Aorta (tissue), 5 donors: ENCODE measurements at regions not wholly inside any gene's neighbourhood (a gene's known extent, or its start where the extent isn't known, plus 50 kb on each side); places are given as distances from the start of the nearest gene placed in this dataset.
A peak's percentile ranks its signal among the peaks of the same experiment; 100 is the strongest.
"Not testable (repeated sequence)": the region's sequence is repeated elsewhere in the genome, so short reads cannot be mapped to it uniquely, and the experiment has no call there.

Experiments used
- ATAC-seq: fragments of 200-7000 bp; cut with Tn5 transposase; one replicate; pipeline ENCODE4 v1.9.1; 2022; ENCODE audit warnings: moderate library complexity; ENCODE audit not compliant: low FRiP score
- DNase-seq, 2 donors: peaks; one replicate each; pipeline ENCODE4 v3.0.0-alpha.2; 2020
- H3K27ac ChIP-seq, 2 donors: one replicate each; pipeline ENCODE4 v1.5.1; 2013; ENCODE audit warnings: low read length in 2 of 2, mild to moderate bottlenecking in 2 of 2, moderate library complexity in 2 of 2, control low read depth in 1 of 2, inconsistent platforms in 1 of 2, low read depth in 1 of 2
- H3K27me3 ChIP-seq, 2 donors: one replicate each; pipeline ENCODE4 v1.6.1; 2013; ENCODE audit warnings: control low read depth in 1 of 2, low read length in 1 of 2, mild to moderate bottlenecking in 1 of 2, moderate library complexity in 1 of 2; ENCODE audit not compliant: insufficient read depth in 2 of 2, control insufficient read depth in 1 of 2
- H3K36me3 ChIP-seq, 2 donors: one replicate each; pipeline ENCODE4 v1.6.1; 2013; ENCODE audit warnings: control low read depth in 1 of 2, low read length in 1 of 2, mild to moderate bottlenecking in 1 of 2; ENCODE audit not compliant: insufficient read depth in 2 of 2, control insufficient read depth in 1 of 2
- H3K4me1 ChIP-seq, 2 donors: one replicate each; pipeline ENCODE4 v1.6.1; 2013; ENCODE audit warnings: low read length in 2 of 2, control low read depth in 1 of 2, mild to moderate bottlenecking in 1 of 2, moderate library complexity in 1 of 2; ENCODE audit not compliant: insufficient read depth in 2 of 2, control insufficient read depth in 1 of 2
- H3K4me3 ChIP-seq, 2 donors: one replicate each; pipeline ENCODE4 v1.5.1; 2013; ENCODE audit warnings: low read length in 2 of 2, control low read depth in 1 of 2, mild to moderate bottlenecking in 1 of 2
- H3K9me3 ChIP-seq: one replicate; pipeline ENCODE4 v1.6.1; 2013; ENCODE audit warnings: mild to moderate bottlenecking, low read length; ENCODE audit not compliant: control insufficient read depth
- WGBS, 2 donors: extraction: QIAGEN DNeasy Blood & Tissue Kit; methylation state at CpG; one replicate each; pipeline ENCODE4 v1.1.7; 2013; 5-methylcytosine and 5-hydroxymethylcytosine counted together
- intact Hi-C, 2 donors: fragments of 100-400 bp; cut with DNase I; formaldehyde crosslinking; loops; one replicate each; pipeline versions ENCODE4 v1.14.2 to v1.15.0; 2022
- donor health status: healthy with polysubstance abuse.
- donor health status: Bipolar disorder and iron deficiency.
- donor health status: DM: no; HTN: no; CAD: no.
- donor health status: DM: no; HTN: no; CAD: no.
- donor health status: DM: yes; HTN: yes; CAD: no.

DNA sequence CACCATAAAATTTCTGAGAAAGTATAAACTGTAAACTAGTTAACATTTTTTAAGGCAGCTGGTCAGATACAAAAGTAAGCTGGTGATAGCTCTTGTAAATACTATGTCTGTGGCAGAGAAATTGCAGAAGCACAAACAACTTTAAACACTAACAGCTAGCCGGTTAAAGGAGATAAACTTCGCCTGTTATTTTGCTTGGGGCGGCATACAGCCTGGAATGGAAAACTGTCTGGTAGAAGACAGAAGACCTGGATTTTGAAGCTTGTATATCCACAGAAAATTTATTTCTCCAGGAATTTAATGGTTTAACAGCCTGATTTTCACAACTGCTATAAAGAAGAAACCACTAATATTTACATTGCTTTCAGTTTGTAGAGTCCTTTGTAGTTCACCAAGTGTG lies 65.3 kb upstream of the FIBIN start:
- Histone ChIP-seq H3K27me3 (no peaks in the 10 kb centered on the region), H3K4me1 (peaks cover 0 to 2% of the 10 kb centered on the region in 2 donors), H3K4me3 (no peak overlapping the region), H3K9me3 (no peaks in the 10 kb centered on the region), H3K36me3 (no peaks in the 10 kb centered on the region), H3K27ac (no peak overlapping the region)
- ATAC-seq = no peak
- DNase-seq = no peak
- intact Hi-C loops = no loop called here
- WGBS, 2 donors = 47 to 48% methylated on average over 3 of the region's 3 CpGs

- intact Hi-C loops = no loop called here
- Histone ChIP-seq H3K27ac (no peak overlapping the region), H3K4me1 (peaks cover 0 to 2% of the 10 kb centered on the region in 2 donors), H3K4me3 (no peak overlapping the region), H3K9me3 (no peaks in the 10 kb centered on the region), H3K27me3 (no peaks in the 10 kb centered on the region), H3K36me3 (no peaks in the 10 kb centered on the region)
- no peak for DNase-seq
- 68 to 94% methylated on average over 3 of the region's 3 CpGs for WGBS, 2 donors
- ATAC-seq = no peak
Measured at GRCh38 chr11:26929806-26930517, 64.0 kb upstream of the FIBIN start.

- no peaks in the 10 kb centered on the region for H3K27me3 ChIP-seq
- peaks cover 0 to 2% of the 10 kb centered on the region in 2 donors for H3K4me1 ChIP-seq
- ATAC-seq (no peak), DNase-seq (no peak)
- H3K27ac ChIP-seq = no peak overlapping the region
- WGBS, 2 donors = 46 to 96% methylated on average over 1 of the region's 1 CpG
- H3K4me3 ChIP-seq = no peak overlapping the region
- no peaks in the 10 kb centered on the region for H3K9me3 ChIP-seq
- H3K36me3 ChIP-seq = no peaks in the 10 kb centered on the region
- intact Hi-C loops = no loop called here
Measured at GRCh38 chr11:26930518-26931247, 63.2 kb upstream of the FIBIN start.

DNA sequence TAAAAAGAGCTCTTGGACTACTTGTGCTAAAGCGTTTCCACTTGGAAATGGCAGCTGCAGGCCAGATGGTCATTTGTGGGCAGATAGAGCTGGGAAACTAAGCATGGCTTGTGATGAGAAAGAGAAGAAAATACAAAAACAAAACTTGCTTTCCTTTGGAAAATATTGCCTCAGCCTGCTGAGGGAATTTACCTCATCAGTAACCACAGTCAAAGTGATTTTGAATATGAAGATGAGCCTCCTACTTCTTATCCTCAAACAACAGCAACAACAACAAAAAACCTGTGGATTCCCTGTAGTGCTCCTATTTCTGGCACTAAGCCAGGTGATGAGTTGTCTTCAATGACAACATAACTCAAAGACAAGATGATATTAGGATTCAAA lies 62.7 kb upstream of the FIBIN start:
- no peak overlapping the region for H3K4me3 ChIP-seq
- ATAC-seq (no peak), DNase-seq (no peak)
- intact Hi-C loops = no loop called here
- WGBS, 2 donors = 55 to 57% methylated on average over 1 of the region's 1 CpG
- H3K36me3 ChIP-seq = no peaks in the 10 kb centered on the region
- H3K4me1 ChIP-seq = peaks cover 0 to 2% of the 10 kb centered on the region in 2 donors
- no peak overlapping the region for H3K27ac ChIP-seq
- no peaks in the 10 kb centered on the region for H3K9me3 ChIP-seq
- no peaks in the 10 kb centered on the region for H3K27me3 ChIP-seq

- Histone ChIP-seq H3K36me3 (no peaks in the 10 kb centered on the region), H3K27ac (no peak overlapping the region), H3K4me1 (peaks cover 0 to 2% of the 10 kb centered on the region in 2 donors), H3K9me3 (no peaks in the 10 kb centered on the region), H3K4me3 (no peak overlapping the region), H3K27me3 (no peaks in the 10 kb centered on the region)
- no peak for DNase-seq
- intact Hi-C loops = no loop called here
- ATAC-seq = no peak
Measured at GRCh38 chr11:26931881-26932280, 62.0 kb upstream of the FIBIN start.

DNA sequence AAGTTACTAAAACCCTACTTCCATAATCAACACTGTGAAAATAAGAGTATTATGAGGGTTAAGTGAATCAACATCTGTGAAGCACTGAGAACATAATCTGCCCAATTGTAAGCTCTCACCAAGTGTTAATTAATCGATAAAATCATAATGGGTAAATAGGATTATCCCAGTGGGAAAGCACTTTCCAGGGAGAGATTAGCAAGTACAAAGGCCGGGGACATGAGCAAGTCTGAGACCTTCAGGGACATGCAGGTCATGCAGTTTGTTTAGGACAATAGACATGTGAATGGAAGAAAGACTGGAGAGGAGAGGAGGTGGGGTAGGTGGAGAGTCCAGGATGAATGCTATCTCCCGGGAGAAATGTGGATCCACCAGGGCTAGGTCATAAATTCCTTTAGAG lies 57.8 kb upstream of the FIBIN start:
- no peak overlapping the region for H3K27ac ChIP-seq
- 89 to 92% methylated on average over 3 of the region's 3 CpGs for WGBS, 2 donors
- no peaks in the 10 kb centered on the region for H3K27me3 ChIP-seq
- H3K36me3 ChIP-seq = no peaks in the 10 kb centered on the region
- DNase-seq = no peak
- H3K4me3 ChIP-seq = no peak overlapping the region
- intact Hi-C loops = no loop called here
- no peak for ATAC-seq
- H3K9me3 ChIP-seq = no peaks in the 10 kb centered on the region
- no peaks in the 10 kb centered on the region for H3K4me1 ChIP-seq

GRCh38 chr11:26937386-26937785 lies 56.5 kb upstream of the FIBIN start:
- ATAC-seq = no peak
- Histone ChIP-seq H3K9me3 (no peaks in the 10 kb centered on the region), H3K27me3 (no peaks in the 10 kb centered on the region), H3K36me3 (no peaks in the 10 kb centered on the region), H3K27ac (no peak overlapping the region), H3K4me1 (no peaks in the 10 kb centered on the region), H3K4me3 (no peak overlapping the region)
- DNase-seq = no peak
- intact Hi-C loops = no loop called here

- H3K4me1 ChIP-seq = peaks cover 0 to 11% of the 10 kb centered on the region in 2 donors
- H3K4me3 ChIP-seq, H3K27ac ChIP-seq, ATAC-seq, H3K9me3 ChIP-seq, H3K36me3 ChIP-seq, H3K27me3 ChIP-seq, DNase-seq, intact Hi-C loops: not testable (repeated sequence)
- WGBS, 2 donors = 93 to 100% methylated on average over 2 of the region's 2 CpGs
Measured at GRCh38 chr11:26940501-26940900, 53.4 kb upstream of the FIBIN start.

DNA sequence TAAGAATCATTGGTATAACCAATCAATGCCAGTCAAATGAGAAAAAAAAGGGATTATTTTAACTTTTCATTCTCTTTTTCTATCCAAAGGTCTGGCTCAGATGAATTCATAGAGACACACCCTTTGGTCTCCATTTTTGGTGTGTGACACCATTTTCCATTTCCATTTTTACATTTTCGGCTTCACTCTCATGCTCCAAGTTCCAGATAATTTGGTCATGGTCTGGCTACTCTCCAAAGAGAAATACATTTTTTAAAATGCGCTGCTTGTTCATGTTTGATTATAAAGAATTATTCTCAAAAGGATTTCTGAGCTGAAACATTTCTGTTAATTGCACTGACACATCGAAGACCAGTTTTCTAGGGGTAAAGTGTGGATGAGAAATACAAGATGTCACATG lies 51.6 kb upstream of the FIBIN start:
- Histone ChIP-seq H3K4me1 (peaks cover 2 to 11% of the 10 kb centered on the region in 2 donors), H3K4me3 (no peak overlapping the region), H3K27me3 (no peaks in the 10 kb centered on the region), H3K9me3 (no peaks in the 10 kb centered on the region), H3K36me3 (no peaks in the 10 kb centered on the region), H3K27ac (peak overlapping the region in 1 of 2 donors; percentile 57)
- DNase-seq (no peak), ATAC-seq (no peak)
- 33 to 37% methylated on average over 3 of the region's 3 CpGs for WGBS, 2 donors
- intact Hi-C loops = no loop called here
